Stomach smooth muscle (tissue), 2 donors: ENCODE measurements at regions not wholly inside any gene's neighbourhood (a gene's known extent, or its start where the extent isn't known, plus 50 kb on each side); places are given as distances from the start of the nearest gene placed in this dataset.
A peak's percentile ranks its signal among the peaks of the same experiment; 100 is the strongest.

ENCODE experiments used
- H3K27ac ChIP-seq: one replicate; pipeline ENCODE4 v1.7.0; 2013; ENCODE audit warnings: mild to moderate bottlenecking, low read length, inconsistent platforms
- H3K27me3 ChIP-seq, 2 donors: one replicate each; pipeline ENCODE4 v1.7.0; 2013; ENCODE audit warnings: low read length in 2 of 2; ENCODE audit not compliant: insufficient read depth in 2 of 2, control insufficient read depth in 1 of 2
- H3K36me3 ChIP-seq, 2 donors: one replicate each; pipeline ENCODE4 v1.7.0; 2013; ENCODE audit warnings: low read length in 2 of 2; ENCODE audit not compliant: control insufficient read depth in 2 of 2, insufficient read depth in 2 of 2
- H3K4me1 ChIP-seq: one replicate; pipeline ENCODE4 v1.7.0; 2013; ENCODE audit warnings: low read length; ENCODE audit not compliant: control insufficient read depth, insufficient read depth
- H3K4me3 ChIP-seq, 2 donors: one replicate each; pipeline ENCODE4 v1.7.0; 2013; ENCODE audit warnings: low read length in 2 of 2
- H3K9ac ChIP-seq, 2 donors: one replicate each; pipeline ENCODE4 v1.7.0; 2013; ENCODE audit warnings: low read length in 2 of 2, mild to moderate bottlenecking in 1 of 2
- H3K9me3 ChIP-seq, 2 donors: one replicate each; pipeline ENCODE4 v1.7.0; 2013; ENCODE audit warnings: low read length in 2 of 2; ENCODE audit not compliant: control insufficient read depth in 2 of 2
- donor health status: healthy.
- donor health status: Pancreatic carcinoma.

DNA sequence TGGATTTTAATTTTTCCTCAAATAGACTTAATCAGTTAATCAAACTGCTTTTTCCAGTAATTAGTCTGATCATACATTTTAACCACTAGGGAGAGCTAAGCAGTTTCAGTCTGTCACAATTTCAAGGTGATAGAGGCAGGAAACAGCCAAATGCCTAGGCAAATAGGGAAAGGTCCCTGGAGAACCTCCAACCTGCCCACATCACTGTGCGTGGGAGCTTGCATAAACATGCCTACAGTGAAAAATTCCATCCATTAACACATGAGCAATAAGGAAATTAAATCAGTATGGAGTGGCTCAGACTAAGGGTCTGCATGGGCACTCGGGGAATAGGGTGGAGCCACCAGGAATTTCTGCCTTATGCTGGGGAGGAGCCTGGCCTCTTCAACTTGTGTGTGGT lies 74.6 kb downstream of the AASDHPPT start:
- Histone ChIP-seq H3K9ac (no peak overlapping the region), H3K27me3 (no peaks in the 10 kb centered on the region)

GRCh38 chr11:106152824-106153223 lies 75.4 kb downstream of the AASDHPPT start:
- H3K9ac ChIP-seq: no peak overlapping the region
- peaks cover 4% of the 10 kb centered on the region for H3K4me1 ChIP-seq
- H3K4me3 ChIP-seq: no peak overlapping the region
- H3K27me3 ChIP-seq: no peaks in the 10 kb centered on the region
- H3K27ac ChIP-seq: no peak overlapping the region
- H3K9me3 ChIP-seq: no peaks in the 10 kb centered on the region
- no peaks in the 10 kb centered on the region for H3K36me3 ChIP-seq

More for the DNA sequence above, 74.6 kb downstream of the AASDHPPT start:
- no peak overlapping the region for H3K4me3 ChIP-seq
- peaks cover 4% of the 10 kb centered on the region for H3K4me1 ChIP-seq
- no peak overlapping the region for H3K27ac ChIP-seq
- H3K36me3 ChIP-seq: no peaks in the 10 kb centered on the region
- H3K9me3 ChIP-seq: no peaks in the 10 kb centered on the region

DNA sequence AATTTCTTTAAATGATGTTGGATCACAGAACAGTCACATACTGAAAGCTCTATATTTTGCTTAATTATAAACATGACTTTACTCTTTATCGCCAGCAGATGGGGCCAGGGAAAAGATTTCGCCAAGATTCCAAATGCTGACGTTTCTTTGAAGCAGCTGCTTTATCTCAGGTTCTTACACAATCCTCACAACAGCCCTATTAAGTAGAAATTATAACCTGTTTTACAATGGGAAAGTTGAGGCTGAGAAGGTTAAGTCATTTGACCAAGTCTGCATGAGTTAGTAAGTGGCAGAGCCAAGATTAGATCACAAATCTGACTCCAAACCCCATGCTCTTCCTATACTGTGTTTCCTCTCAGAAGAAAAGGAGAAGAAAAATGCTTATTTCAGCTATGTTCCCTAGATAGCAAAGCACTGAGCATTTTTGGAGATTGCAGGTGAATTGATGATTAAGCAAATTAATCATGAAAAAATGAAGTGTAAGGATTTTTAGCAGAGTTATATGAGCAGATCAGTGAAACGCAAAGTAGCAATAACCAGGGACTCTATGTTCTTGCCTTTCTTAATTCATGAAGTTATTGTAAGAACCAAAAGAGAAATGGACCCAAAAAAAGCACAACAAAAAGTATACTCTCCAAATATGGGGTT lies 79.0 kb downstream of the AASDHPPT start:
- no peak overlapping the region for H3K27ac ChIP-seq
- H3K9ac ChIP-seq: no peak overlapping the region
- peaks cover 4% of the 10 kb centered on the region for H3K4me1 ChIP-seq
- H3K36me3 ChIP-seq: no peaks in the 10 kb centered on the region
- H3K9me3 ChIP-seq: no peaks in the 10 kb centered on the region
- no peak overlapping the region for H3K4me3 ChIP-seq
- H3K27me3 ChIP-seq: no peaks in the 10 kb centered on the region

DNA sequence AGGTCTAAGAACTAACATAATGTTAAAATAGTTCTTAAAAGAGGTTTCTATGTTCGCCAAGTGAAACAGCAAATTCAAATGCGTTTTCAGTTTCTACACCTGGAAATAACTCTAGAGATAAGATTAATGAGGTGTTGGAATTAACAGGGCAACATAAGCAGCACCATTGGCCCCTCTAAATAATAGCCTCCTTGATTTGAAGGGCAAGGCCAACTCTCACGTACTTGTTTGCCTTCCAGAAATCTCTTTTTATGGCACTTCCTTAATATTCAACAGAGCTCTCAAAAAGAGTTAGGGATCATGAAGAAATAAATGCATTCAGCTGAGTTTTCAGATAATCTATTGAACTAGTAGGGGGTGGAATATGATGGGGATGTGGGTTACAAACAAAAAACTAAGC lies 80.9 kb downstream of the AASDHPPT start:
- Histone ChIP-seq H3K4me1 (no peaks in the 10 kb centered on the region), H3K27ac (no peak overlapping the region), H3K4me3 (no peak overlapping the region), H3K9ac (no peak overlapping the region), H3K36me3 (no peaks in the 10 kb centered on the region), H3K27me3 (no peaks in the 10 kb centered on the region), H3K9me3 (peaks cover 0 to 3% of the 10 kb centered on the region in 2 donors)

DNA sequence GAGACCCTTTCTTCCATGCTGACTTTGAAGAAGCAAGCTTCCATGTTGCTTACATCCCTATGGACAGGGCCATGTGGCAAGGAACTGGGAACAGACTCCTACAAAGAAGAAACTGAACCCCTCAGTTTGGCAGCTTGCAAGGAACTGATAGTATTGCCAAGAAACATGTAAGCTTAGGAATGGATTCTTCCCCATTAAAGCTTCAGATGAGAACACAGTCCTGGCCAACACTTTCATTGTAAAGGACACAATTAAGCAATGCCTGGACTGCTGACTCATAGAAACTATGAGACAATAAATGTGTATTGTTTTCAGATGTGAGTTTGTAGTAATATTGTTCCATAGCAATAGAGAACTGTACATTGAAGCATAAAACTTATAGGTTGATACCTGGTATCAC lies 82.4 kb downstream of the AASDHPPT start:
- no peak overlapping the region for H3K4me3 ChIP-seq

DNA sequence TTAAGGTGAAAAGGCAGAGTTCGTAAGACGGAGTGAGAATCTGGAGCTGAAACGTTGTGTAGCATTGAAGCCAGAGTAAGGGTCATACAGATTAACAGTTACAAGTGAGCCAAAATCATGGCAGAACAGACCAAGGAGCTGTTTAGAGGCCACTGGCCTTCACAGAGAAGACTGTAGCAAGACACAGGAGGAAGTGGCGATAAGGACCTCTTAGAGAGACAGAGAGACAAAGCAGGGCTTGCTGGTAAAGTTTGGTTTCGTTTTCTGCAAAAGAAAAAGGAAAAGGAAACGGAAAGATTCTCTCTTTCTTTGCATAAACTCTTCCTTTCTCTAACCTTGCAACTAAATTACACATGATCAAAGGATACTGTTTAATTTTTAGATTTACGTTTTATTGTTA lies 83.0 kb downstream of the AASDHPPT start:
- Histone ChIP-seq H3K27ac (no peak overlapping the region), H3K27me3 (no peaks in the 10 kb centered on the region), H3K4me3 (no peak overlapping the region), H3K9me3 (peaks cover 0 to 3% of the 10 kb centered on the region in 2 donors), H3K9ac (no peak overlapping the region), H3K4me1 (no peaks in the 10 kb centered on the region), H3K36me3 (no peaks in the 10 kb centered on the region)

More for the DNA sequence above, 82.4 kb downstream of the AASDHPPT start:
- Histone ChIP-seq H3K36me3 (no peaks in the 10 kb centered on the region), H3K4me1 (no peaks in the 10 kb centered on the region), H3K27ac (no peak overlapping the region), H3K27me3 (no peaks in the 10 kb centered on the region), H3K9ac (no peak overlapping the region), H3K9me3 (peaks cover 0 to 3% of the 10 kb centered on the region in 2 donors)

GRCh38 chr11:106161775-106162634 lies 84.5 kb downstream of the AASDHPPT start:
- peak overlapping the region; percentile 38 for H3K27ac ChIP-seq
- no peak overlapping the region for H3K9ac ChIP-seq
- no peaks in the 10 kb centered on the region for H3K36me3 ChIP-seq
- no peaks in the 10 kb centered on the region for H3K4me1 ChIP-seq
- peaks cover 3 to 4% of the 10 kb centered on the region in 2 donors for H3K9me3 ChIP-seq
- H3K4me3 ChIP-seq: peak overlapping the region in 1 of 2 donors; percentile 20
- H3K27me3 ChIP-seq: no peaks in the 10 kb centered on the region

DNA sequence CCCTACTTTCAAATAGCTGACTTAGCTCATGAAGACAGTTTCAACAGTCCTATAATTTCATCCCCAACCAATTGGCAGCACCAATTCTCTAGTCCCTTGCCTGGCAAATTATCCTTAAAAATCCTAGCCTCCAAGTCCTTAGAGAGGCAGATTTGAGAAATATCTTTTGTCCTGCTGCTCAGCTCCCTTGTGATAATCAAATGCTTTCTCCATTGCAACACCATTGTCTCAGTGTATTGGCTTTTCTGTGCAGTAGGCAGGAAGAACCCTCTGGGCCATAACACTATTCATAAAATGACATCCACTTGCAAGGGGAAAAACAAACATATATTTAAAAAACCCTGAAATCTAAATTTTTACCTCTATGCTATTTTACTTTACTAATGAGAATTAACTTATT lies 89.6 kb downstream of the AASDHPPT start:
- Histone ChIP-seq H3K4me3 (no peak overlapping the region), H3K9ac (no peak overlapping the region), H3K4me1 (no peaks in the 10 kb centered on the region), H3K9me3 (peaks cover 3 to 4% of the 10 kb centered on the region in 2 donors), H3K27ac (no peak overlapping the region), H3K36me3 (no peaks in the 10 kb centered on the region), H3K27me3 (no peaks in the 10 kb centered on the region)

DNA sequence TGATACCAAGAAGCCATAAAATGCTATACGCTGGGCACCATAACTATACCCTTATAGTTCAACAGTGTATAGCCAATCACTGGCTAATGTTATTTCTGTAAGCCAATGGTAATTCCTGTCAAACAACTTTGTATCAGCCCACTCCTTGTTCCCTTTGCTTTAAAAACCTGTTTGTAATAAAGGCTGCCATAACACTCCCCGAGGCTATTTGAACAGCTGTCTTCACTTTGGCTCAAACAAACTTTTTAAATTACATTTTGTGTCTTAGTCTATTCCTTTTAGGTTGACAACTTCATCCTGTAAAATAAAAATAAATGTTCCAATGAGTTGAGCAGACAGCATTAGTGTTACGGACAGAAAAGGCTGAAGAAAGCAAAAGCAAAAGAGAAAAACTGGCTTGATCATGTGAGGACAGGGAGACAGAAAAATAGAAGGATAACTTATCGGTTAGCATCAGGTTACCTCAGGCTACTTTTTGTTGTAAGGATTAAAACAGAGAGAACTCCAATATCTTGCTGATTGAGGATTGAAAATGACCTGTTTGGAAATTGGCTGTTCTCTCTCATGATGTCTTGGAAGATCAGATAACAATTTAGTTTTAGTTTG lies 95.0 kb downstream of the AASDHPPT start:
- no peaks in the 10 kb centered on the region for H3K27me3 ChIP-seq
- no peak overlapping the region for H3K9ac ChIP-seq
- H3K9me3 ChIP-seq: no peaks in the 10 kb centered on the region
- no peak overlapping the region for H3K27ac ChIP-seq
- H3K4me1 ChIP-seq: no peaks in the 10 kb centered on the region
- H3K36me3 ChIP-seq: no peaks in the 10 kb centered on the region
- H3K4me3 ChIP-seq: no peak overlapping the region

- H3K27ac ChIP-seq: no peak overlapping the region
- no peak overlapping the region for H3K4me3 ChIP-seq
- H3K36me3 ChIP-seq: no peaks in the 10 kb centered on the region
- no peaks in the 10 kb centered on the region for H3K9me3 ChIP-seq
- H3K27me3 ChIP-seq: no peaks in the 10 kb centered on the region
- no peaks in the 10 kb centered on the region for H3K4me1 ChIP-seq
- H3K9ac ChIP-seq: no peak overlapping the region
These were observed 95.8 kb downstream of the AASDHPPT start for GRCh38 chr11:106173291-106173690.
